Activated T-cell treated with anti-CD3 and anti-CD28 coated beads for 1 hour (primary cell): ENCODE measurements at regions not wholly inside any gene's neighbourhood (a gene's known extent, or its start where the extent isn't known, plus 50 kb on each side); places are given as distances from the start of the nearest gene placed in this dataset.

ENCODE experiments used
- DNase-seq: peaks from one replicate; pipeline ENCODE4 v3.0.0-alpha.2; 2020; ENCODE audit warnings: low read depth

GRCh38 chr3:124177071-124177470 is 185.1 kb upstream of the ROPN1 start:
- no peak for DNase-seq

GRCh38 chr3:124178531-124178930 is 186.6 kb upstream of the ROPN1 start:
- no peak for DNase-seq

- no peak for DNase-seq
These were observed 208.5 kb upstream of the ROPN1 start for GRCh38 chr3:124200407-124200806.

- DNase-seq: no peak
These were observed 209.3 kb upstream of the ROPN1 start for GRCh38 chr3:124201226-124201625.

- no peak for DNase-seq
These were observed 209.9 kb upstream of the ROPN1 start for GRCh38 chr3:124201786-124202185.

- DNase-seq: no peak
These were observed 210.8 kb upstream of the ROPN1 start for GRCh38 chr3:124202754-124203153.

- no peak for DNase-seq
These were observed 211.4 kb upstream of the ROPN1 start for GRCh38 chr3:124203292-124203691.

- no peak for DNase-seq
These were observed 214.5 kb upstream of the ROPN1 start for GRCh38 chr3:124206225-124207055.

GRCh38 chr3:124207077-124207476 is 215.2 kb upstream of the ROPN1 start:
- DNase-seq: no peak

GRCh38 chr3:124207873-124208485 is 216.1 kb upstream of the ROPN1 start:
- DNase-seq: no peak

GRCh38 chr3:124209426-124209825 is 217.5 kb upstream of the ROPN1 start:
- no peak for DNase-seq

- DNase-seq: no peak
These were observed 219.0 kb upstream of the ROPN1 start for GRCh38 chr3:124210899-124211298.

GRCh38 chr3:124213641-124214040 is 221.7 kb upstream of the ROPN1 start:
- no peak for DNase-seq

GRCh38 chr3:124217542-124217941 is 225.6 kb upstream of the ROPN1 start:
- no peak for DNase-seq

- DNase-seq: no peak
These were observed 229.5 kb upstream of the ROPN1 start for GRCh38 chr3:124221422-124221821.

GRCh38 chr3:124223853-124224252 is 231.9 kb upstream of the ROPN1 start:
- DNase-seq: no peak

GRCh38 chr3:124227150-124227630 is 235.3 kb upstream of the ROPN1 start:
- no peak for DNase-seq

- DNase-seq: no peak
These were observed 237.5 kb upstream of the ROPN1 start for GRCh38 chr3:124229420-124229819.

- no peak for DNase-seq
These were observed 237.9 kb upstream of the ROPN1 start for GRCh38 chr3:124229836-124230235.

GRCh38 chr3:124230432-124230831 is 238.5 kb upstream of the ROPN1 start:
- DNase-seq: no peak

- DNase-seq: no peak
These were observed 239.1 kb upstream of the ROPN1 start for GRCh38 chr3:124230998-124231397.

GRCh38 chr3:124234852-124235252 is 242.9 kb upstream of the ROPN1 start:
- no peak for DNase-seq

- DNase-seq: no peak
These were observed 243.5 kb upstream of the ROPN1 start for GRCh38 chr3:124235446-124235845.
